NCI-H146 treated with DMSO at 0.1 percent for 48 hours (cell line): ENCODE measurements at regions not wholly inside any gene's neighbourhood (a gene's known extent, or its start where the extent isn't known, plus 50 kb on each side); places are given as distances from the start of the nearest gene placed in this dataset.

Source experiments
- DNase-seq: peaks from one replicate; lab custom pipeline; 2025; ENCODE audit not compliant: unreplicated experiment; lab: John Stamatoyannopoulos, UW

GRCh38 chr13:64962404-64962803 lies 2267.7 kb downstream of the PCDH9 start:
- no peak for DNase-seq

GRCh38 chr13:64959276-64959675 lies 2270.9 kb downstream of the PCDH9 start:
- DNase-seq = no peak

GRCh38 chr13:64958106-64958505 lies 2272.0 kb downstream of the PCDH9 start:
- DNase-seq = peak; percentile 51

- no peak for DNase-seq
Measured at GRCh38 chr13:64938660-64939059, 2291.5 kb downstream of the PCDH9 start.

- DNase-seq = no peak
Measured at GRCh38 chr13:64937302-64937701, 2292.8 kb downstream of the PCDH9 start.

- DNase-seq = no peak
Measured at GRCh38 chr13:64936879-64937278, 2293.3 kb downstream of the PCDH9 start.

GRCh38 chr13:64935441-64935840 lies 2294.7 kb downstream of the PCDH9 start:
- no peak for DNase-seq

GRCh38 chr13:64934569-64935362 lies 2295.4 kb downstream of the PCDH9 start:
- DNase-seq = no peak

GRCh38 chr13:64930636-64931035 lies 2299.5 kb downstream of the PCDH9 start:
- DNase-seq = no peak

- DNase-seq = no peak
Measured at GRCh38 chr13:64928696-64929499, 2301.2 kb downstream of the PCDH9 start.

GRCh38 chr13:64925727-64926126 lies 2304.4 kb downstream of the PCDH9 start:
- DNase-seq = no peak

GRCh38 chr13:64925284-64925683 lies 2304.9 kb downstream of the PCDH9 start:
- no peak for DNase-seq

GRCh38 chr13:64924401-64924800 lies 2305.7 kb downstream of the PCDH9 start:
- DNase-seq = no peak

GRCh38 chr13:64917566-64917965 lies 2312.6 kb downstream of the PCDH9 start:
- DNase-seq = no peak

- no peak for DNase-seq
Measured at GRCh38 chr13:64912141-64912540, 2318.0 kb downstream of the PCDH9 start.

GRCh38 chr13:64910096-64910495 lies 2320.0 kb downstream of the PCDH9 start:
- no peak for DNase-seq

- no peak for DNase-seq
Measured at GRCh38 chr13:64909184-64909583, 2321.0 kb downstream of the PCDH9 start.

- DNase-seq = no peak
Measured at GRCh38 chr13:64900039-64900438, 2330.1 kb downstream of the PCDH9 start.

GRCh38 chr13:64884976-64885375 lies 2345.2 kb downstream of the PCDH9 start:
- no peak for DNase-seq

- DNase-seq = no peak
Measured at GRCh38 chr13:64877176-64877575, 2353.0 kb downstream of the PCDH9 start.

- DNase-seq = no peak
Measured at GRCh38 chr13:64871742-64872141, 2358.4 kb downstream of the PCDH9 start.

GRCh38 chr13:64869539-64869938 lies 2360.6 kb downstream of the PCDH9 start:
- no peak for DNase-seq
